Fibroblast of lung (primary cell): ENCODE measurements at regions not wholly inside any gene's neighbourhood (a gene's known extent, or its start where the extent isn't known, plus 50 kb on each side); places are given as distances from the start of the nearest gene placed in this dataset.

Source experiments
- CTCF ChIP-seq, 2 donors: IDR thresholded peaks in 1 of 2; conservative IDR thresholded peaks in 1 of 2; 1 replicate in 1 of 2; 2 replicates in 1 of 2; pipeline ENCODE4 v1.5.1; 2011 to 2012; ENCODE audit warnings: low read length in 2 of 2, control low read depth in 1 of 2, inconsistent platforms in 1 of 2, low read depth in 1 of 2, mild to moderate bottlenecking in 1 of 2
- EZH2 ChIP-seq: IDR thresholded peaks from 2 replicates; pipeline ENCODE4 v1.5.1; 2012; ENCODE audit warnings: low read length, control low read depth, mild to moderate bottlenecking; ENCODE audit errors: missing control alignments

DNA sequence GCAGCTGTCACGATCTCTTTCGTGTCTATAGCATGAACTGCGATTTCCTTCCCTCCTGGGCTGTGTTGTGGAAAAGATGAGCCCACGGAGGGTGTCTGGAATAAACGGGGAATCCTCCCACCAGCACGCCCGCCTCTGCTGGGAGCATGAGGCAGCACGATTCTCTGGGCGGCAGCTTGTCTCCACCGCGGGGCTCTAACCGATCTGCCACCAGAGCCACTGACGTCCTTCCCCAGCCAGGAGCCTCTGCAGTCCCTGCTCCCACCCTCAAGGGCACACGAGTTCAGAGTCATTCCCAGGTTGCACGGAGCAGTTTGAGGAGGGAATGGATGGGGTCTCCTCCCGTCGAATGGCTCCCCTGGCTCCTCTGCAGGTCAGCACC is 197.6 kb downstream of the DLL1 start:
- TF ChIP-seq CTCF (conservative IDR thresholded peaks at IDR 0.05 in 1 of 2, IDR thresholded peaks at IDR 0.05 in 1 of 2; ENCODE audit: low read depth in 1 of 2, low read length in 2 of 2) = no peak
- TF ChIP-seq EZH2 = no peak
